ENCODE measurements at regions not wholly inside any gene's neighbourhood (a gene's known extent, or its start where the extent isn't known, plus 50 kb on each side); places are given as distances from the start of the nearest gene placed in this dataset.

DNA sequence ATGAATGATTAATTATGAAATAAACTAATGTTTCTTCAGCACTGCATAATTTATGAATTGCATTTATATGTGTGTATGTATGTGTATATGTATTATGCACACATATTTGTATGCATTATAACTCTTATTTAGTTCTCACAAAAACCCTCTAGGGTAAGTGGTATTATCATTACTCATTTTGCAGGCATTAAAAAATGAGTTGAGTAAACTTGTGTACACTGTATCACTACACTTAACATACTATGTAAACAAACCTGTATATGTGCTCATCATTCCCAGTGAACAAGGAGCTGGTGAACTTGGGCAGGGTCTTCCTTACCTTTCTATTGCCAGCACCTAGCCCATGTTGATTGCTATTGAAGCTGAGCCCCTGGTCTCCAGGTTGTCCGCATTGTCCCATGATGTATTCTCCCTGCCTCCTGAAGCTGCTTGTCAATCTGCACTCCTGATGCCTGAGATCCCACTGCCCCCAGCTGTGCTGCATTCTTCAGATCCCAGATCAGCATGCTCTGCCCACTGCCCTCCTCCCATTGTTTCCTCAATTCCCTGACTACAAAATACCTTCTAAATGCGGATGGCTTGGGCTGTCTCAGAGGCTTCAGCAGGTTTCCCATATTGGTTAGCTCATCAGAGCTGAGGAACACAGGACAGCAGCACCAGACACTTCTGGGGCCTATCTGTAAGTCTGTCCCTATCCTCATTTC lies 267.9 kb upstream of the SESN3 start:
- no peaks in the 10 kb centered on the region for H3K27me3 ChIP-seq
- H3K36me3 ChIP-seq: no peaks in the 10 kb centered on the region
- H3K9me3 ChIP-seq: no peaks in the 10 kb centered on the region
- no peak overlapping the region for H3K27ac ChIP-seq
- H3K4me1 ChIP-seq (ENCODE audit: control insufficient read depth in 1 of 2, insufficient read depth in 1 of 2, low read depth in 1 of 2, low read length in 1 of 2): no peaks in the 10 kb centered on the region
- H3K4me3 ChIP-seq (ENCODE audit: low read depth in 1 of 2, low read length in 1 of 2): no peak overlapping the region
- TF ChIP-seq, protein P1, sequence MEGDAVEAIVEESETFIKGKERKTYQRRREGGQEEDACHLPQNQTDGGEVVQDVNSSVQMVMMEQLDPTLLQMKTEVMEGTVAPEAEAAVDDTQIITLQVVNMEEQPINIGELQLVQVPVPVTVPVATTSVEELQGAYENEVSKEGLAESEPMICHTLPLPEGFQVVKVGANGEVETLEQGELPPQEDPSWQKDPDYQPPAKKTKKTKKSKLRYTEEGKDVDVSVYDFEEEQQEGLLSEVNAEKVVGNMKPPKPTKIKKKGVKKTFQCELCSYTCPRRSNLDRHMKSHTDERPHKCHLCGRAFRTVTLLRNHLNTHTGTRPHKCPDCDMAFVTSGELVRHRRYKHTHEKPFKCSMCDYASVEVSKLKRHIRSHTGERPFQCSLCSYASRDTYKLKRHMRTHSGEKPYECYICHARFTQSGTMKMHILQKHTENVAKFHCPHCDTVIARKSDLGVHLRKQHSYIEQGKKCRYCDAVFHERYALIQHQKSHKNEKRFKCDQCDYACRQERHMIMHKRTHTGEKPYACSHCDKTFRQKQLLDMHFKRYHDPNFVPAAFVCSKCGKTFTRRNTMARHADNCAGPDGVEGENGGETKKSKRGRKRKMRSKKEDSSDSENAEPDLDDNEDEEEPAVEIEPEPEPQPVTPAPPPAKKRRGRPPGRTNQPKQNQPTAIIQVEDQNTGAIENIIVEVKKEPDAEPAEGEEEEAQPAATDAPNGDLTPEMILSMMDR (IDR thresholded peaks at IDR 0.05): no peak

DNA sequence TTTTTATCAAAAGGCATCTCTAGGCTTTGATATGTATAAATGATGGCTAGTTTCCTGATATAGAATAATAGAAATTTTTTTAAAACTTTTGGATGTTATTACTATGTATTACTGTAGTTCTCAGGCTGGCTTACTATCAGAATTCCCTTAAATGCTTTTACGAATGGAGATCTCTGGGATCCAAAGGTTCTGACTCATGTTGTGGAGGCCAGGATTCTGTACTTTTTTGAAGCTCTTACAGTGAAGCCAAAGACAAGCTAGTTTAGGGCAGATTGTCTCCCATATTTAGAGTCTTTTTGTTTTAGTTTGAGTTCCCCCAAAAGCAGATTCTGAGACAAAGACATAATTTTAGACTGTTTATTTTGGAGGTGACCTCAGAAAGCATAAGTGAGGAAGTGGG lies 265.9 kb upstream of the SESN3 start:
- no peak overlapping the region for H3K27ac ChIP-seq
- H3K27me3 ChIP-seq: no peaks in the 10 kb centered on the region
- H3K9me3 ChIP-seq: no peaks in the 10 kb centered on the region
- H3K36me3 ChIP-seq: no peaks in the 10 kb centered on the region
- no peaks in the 10 kb centered on the region for H3K4me1 ChIP-seq (ENCODE audit: control insufficient read depth in 1 of 2, insufficient read depth in 1 of 2, low read depth in 1 of 2, low read length in 1 of 2)
- H3K4me3 ChIP-seq (ENCODE audit: low read depth in 1 of 2, low read length in 1 of 2): no peak overlapping the region
- TF ChIP-seq, protein P1 (IDR thresholded peaks at IDR 0.05): no peak

DNA sequence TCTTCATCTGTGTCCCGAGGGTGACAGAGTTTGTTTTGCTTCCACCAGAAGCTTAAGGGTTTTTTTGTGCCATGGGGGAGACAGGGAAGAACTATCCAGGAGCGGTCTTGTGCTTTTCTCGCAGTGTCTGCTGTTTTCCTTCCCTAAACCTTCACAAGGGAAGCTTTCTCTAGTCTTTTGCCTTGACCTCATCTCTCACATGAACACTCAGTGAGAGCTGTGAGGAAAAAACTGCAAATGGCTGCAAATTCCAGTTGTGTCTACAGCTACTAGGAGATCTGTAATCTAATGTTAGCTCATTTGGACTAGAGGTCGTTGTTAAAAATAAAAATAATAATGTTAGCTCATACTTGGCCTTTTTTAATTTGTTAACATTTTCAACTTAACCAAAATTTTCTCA lies 264.7 kb upstream of the SESN3 start:
- no peak overlapping the region for H3K4me3 ChIP-seq (ENCODE audit: low read depth in 1 of 2, low read length in 1 of 2)
- H3K27ac ChIP-seq: no peak overlapping the region
- TF ChIP-seq, protein P1 (IDR thresholded peaks at IDR 0.05): no peak
- no peaks in the 10 kb centered on the region for H3K36me3 ChIP-seq
- no peaks in the 10 kb centered on the region for H3K9me3 ChIP-seq
- no peaks in the 10 kb centered on the region for H3K27me3 ChIP-seq
- H3K4me1 ChIP-seq (ENCODE audit: control insufficient read depth in 1 of 2, insufficient read depth in 1 of 2, low read depth in 1 of 2, low read length in 1 of 2): no peaks in the 10 kb centered on the region

DNA sequence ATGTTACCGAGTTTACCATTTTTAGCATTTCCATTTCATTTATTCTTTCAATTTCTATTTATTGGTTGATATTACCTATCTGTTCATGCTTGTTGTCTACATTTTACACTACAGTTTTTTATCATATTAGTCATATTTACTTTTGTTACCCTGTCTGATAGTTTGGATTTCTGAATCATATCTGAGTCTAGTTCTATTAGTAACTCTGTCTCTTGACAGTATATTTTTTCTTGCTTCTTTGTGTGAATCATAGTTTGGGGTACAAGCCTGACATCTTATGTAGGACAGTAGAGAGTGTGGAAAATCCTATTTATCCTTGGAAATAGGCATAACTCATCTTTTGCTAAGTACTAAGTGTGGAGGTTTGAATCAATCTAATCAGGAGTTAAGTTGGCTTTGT lies 263.9 kb upstream of the SESN3 start:
- Histone ChIP-seq H3K9me3 (no peaks in the 10 kb centered on the region), H3K4me3 (ENCODE audit: low read depth in 1 of 2, low read length in 1 of 2) (no peak overlapping the region), H3K27me3 (no peaks in the 10 kb centered on the region), H3K4me1 (ENCODE audit: control insufficient read depth in 1 of 2, insufficient read depth in 1 of 2, low read depth in 1 of 2, low read length in 1 of 2) (no peaks in the 10 kb centered on the region), H3K36me3 (no peaks in the 10 kb centered on the region), H3K27ac (no peak overlapping the region)
- TF ChIP-seq, protein P1 (IDR thresholded peaks at IDR 0.05): no peak

DNA sequence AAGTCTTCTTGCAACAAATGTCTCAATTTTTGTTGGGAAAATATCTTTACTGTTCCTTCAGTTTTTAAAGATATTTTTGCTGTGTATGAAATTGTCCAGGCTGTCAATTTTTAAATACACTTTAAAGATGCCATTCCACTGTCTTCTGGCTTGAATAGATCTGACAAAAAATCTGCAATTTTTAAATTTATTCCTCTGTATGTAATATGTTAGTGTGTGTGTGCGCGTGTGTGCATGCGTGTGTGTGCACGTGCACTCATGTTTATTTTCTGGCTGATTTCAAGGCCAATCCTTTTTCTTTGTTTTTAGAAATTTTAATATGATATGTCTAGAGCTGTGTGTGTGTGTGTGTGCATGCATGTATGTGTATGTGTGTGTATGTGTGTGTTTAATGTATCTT lies 263.2 kb upstream of the SESN3 start:
- H3K4me1 ChIP-seq (ENCODE audit: control insufficient read depth in 1 of 2, insufficient read depth in 1 of 2, low read depth in 1 of 2, low read length in 1 of 2): no peaks in the 10 kb centered on the region
- TF ChIP-seq, protein P1 (IDR thresholded peaks at IDR 0.05): no peak
- no peaks in the 10 kb centered on the region for H3K27me3 ChIP-seq
- no peaks in the 10 kb centered on the region for H3K9me3 ChIP-seq
- H3K36me3 ChIP-seq: no peaks in the 10 kb centered on the region
- no peak overlapping the region for H3K27ac ChIP-seq
- H3K4me3 ChIP-seq (ENCODE audit: low read depth in 1 of 2, low read length in 1 of 2): no peak overlapping the region
